Heart left ventricle (tissue), 13 donors: ENCODE measurements at regions not wholly inside any gene's neighbourhood (a gene's known extent, or its start where the extent isn't known, plus 50 kb on each side); places are given as distances from the start of the nearest gene placed in this dataset.

Experiments used
- CTCF ChIP-seq, 12 donors: fragments of 200-600 bp; sonication (generic) in 4 of 12; IDR thresholded peaks; one replicate each; pipeline versions ENCODE4 v1.5.0 to v1.8.0; 2018 to 2022; ENCODE audit warnings: antibody characterized with exemption in 12 of 12, mild to moderate bottlenecking in 5 of 12
- POLR2A ChIP-seq, 2 donors: fragments of 450-650 bp; IDR thresholded peaks; one replicate each; pipeline ENCODE4 v1.6.1; 2017; ENCODE audit warnings: antibody characterized with exemption in 2 of 2, mild to moderate bottlenecking in 2 of 2, moderate library complexity in 2 of 2
- donor health status: ischemic (EF 13 %, LVEDD 7.1; RV severe dilation, severe dysfunction).
- donor health status: DM: no; HTN: yes; CAD: no.
- donor health status: DM: no; HTN: no; CAD: no.
- donor health status: ischemic (EF 25% LVEDD 6.9; RV normal size, moderate dysfunction).
- donor health status: ischemic (EF 25% LVEDD 5.7; RV mildly dilated, moderate dysfunction).
- donor health status: ischemic (EF 35%, LVEDD 5.7; RV mildly dilated, moderate dysfunction).
- donor health status: nonischemic (EF 11% LVEDD 7.7; RV severe dilation, severe dysfunction).
- donor health status: DM: yes; HTN: yes; CAD: no.
- donor health status: PGD.
- donor health status: ischemic (EF 29% LVEDD 5.4; RV normal size, mild dysfunction).
- donor health status: nonischemic (EF 23%, LVEDD 6.1; RV moderate dilation, normal function).

- TF ChIP-seq CTCF (IDR thresholded peaks at IDR 0.05) (no peak), POLR2A (IDR thresholded peaks at IDR 0.05) (no peak)
Observed at GRCh38 chr14:38400751-38401150, 144.9 kb upstream of the CLEC14A start.
